EL (cell line): ENCODE measurements at regions not wholly inside any gene's neighbourhood (a gene's known extent, or its start where the extent isn't known, plus 50 kb on each side); places are given as distances from the start of the nearest gene placed in this dataset.

Experiments used
- DNase-seq: peaks from one replicate; pipeline ENCODE4 v3.0.0-alpha.2; 2016

DNA sequence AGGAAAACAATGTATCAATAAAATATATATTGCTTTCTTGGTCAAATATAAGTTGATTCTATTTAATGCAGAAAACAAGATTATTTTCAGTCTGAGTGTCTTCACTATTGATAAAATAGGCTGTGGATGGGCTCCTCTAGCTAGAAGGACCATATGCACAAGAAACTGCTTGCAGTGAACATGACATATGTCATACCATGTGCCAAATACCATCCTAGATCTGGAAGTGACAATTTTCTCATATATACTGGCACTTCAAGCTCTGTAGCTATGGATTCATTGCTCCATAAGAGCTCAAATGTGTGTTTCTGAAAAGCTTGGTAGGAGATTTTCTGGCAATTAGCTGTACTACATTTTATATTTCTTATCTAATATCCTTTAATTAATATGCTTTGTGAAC is 95.6 kb upstream of the CDH6 start:
- DNase-seq: no peak

DNA sequence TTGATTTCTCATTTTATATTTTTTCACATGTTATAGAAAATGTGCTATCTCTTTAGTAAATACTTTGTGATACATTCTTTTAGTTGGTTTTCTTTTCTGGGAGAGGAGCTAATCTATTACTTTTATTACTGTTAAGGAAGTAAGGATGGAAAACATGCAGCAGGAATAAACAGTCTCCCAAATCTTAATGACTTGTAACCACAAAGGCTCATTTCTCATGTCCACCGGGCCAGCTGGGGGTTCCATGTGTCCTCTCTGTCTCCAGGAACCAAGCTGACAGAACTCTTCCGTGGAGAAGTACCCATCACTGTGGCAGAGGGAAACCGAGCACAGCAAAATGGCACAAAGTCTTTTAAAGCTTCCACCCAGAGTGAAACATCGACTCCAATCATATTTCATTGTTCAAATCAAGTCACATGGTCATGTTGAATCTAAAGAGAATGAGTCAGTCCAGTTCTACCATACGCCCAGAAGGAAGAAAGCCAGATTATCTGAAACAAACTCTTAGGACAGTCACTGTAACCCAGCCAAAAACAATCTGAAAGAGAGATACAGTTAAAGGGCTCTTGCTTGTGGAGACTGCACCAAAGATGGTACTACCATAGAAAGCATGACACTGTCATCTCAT is 97.1 kb upstream of the CDH6 start:
- DNase-seq: no peak

DNA sequence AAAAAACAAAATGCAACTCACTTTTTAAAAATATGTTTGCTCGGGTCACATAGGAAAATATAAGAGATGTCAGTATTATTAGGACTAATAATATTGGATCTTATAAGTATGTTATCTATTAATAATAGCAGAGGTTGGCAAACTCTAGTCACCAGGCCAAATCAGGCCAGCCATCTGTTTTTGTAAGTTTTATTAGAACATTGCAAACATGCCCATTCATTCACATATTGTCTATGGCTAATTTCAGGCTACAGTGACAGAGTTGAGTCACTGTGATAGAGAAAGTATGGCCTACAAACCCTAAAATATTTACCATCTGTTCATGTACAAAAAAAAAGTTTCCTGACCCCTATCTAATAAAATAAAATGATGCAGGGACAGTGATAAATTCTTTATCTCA is 97.7 kb upstream of the CDH6 start:
- no peak for DNase-seq

DNA sequence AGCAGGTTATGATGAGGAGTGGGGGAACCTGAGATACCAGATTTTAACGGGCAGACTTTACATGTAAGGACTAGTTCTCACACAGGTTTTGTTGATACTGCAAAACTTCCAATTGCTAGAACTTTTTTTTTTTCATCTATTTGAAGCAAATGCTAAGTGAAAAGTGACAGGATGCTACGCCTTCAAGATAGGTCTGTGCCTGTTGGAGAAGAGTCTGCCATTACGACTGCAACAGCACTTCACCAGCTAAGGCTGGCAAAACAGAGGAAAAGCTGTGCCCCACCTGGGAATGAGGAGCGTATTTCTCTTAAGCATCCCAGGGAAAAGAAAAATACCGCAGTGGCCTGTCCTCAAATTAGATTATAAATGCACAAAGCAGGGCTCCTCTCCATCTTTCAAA is 102.0 kb upstream of the CDH6 start:
- DNase-seq: no peak

DNA sequence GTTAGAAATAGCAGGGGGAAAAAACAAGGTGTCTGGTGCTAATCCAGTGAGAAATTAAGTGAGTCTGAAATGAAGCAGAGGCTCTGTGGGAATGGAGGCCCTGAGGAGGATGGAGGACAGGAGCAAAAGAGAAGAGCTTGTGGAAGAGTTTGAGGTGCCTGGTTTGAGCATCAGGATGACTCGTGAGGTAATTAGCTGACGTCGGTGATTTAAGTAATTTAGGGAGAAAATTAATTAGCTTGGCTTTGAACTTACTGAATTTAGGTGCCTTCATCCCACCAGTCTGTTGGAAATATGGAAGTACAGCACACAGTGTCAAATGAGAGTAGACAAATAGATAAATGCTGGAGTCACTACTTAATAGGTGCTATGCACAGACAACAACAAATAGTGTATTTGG is 103.0 kb upstream of the CDH6 start:
- no peak for DNase-seq

DNA sequence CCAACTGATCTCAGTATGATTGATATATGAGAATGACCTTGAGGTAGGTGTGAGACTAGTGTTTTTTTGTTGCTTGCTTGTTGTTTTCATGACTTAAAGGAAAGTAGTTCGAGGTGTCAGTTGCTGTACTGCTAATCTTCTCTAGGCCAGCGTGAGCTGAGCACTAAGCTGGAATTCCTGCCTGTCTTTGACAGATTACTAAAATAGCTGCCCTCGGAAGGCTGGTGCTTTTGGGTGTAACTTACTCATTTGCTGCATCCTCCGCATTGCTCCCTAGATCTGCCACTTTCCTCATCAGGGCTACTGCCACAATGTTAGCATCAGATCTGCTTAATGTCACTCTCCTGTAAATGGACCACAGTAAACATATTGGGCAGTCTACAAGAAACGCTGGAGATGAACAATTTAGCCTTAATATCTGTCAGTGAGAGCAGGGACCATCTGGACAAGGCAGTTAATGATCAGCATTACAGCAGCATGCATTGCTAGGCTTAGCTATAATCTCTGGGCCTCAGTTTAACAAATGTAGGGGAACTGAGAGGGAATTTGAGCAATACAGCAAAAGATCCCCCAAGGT is 106.6 kb upstream of the CDH6 start:
- no peak for DNase-seq

DNA sequence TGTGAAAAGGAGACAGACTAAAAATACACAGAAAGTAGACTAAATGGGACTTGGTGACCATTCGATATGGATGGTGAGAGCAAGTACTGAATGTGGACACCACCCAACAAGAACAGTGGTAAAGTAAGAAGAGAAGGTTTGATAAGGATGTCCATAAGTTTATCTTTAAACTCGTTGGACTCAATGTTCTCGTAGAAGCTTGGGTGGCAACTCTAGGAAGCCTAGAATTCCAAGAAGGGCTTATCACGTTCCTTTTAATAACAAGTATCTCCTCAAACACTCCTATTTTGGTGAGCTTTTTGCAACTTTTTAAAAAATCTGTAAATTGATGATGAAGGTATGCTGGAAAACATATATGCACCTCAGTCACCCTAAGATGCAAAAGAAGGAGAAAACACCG is 108.6 kb upstream of the CDH6 start:
- no peak for DNase-seq

DNA sequence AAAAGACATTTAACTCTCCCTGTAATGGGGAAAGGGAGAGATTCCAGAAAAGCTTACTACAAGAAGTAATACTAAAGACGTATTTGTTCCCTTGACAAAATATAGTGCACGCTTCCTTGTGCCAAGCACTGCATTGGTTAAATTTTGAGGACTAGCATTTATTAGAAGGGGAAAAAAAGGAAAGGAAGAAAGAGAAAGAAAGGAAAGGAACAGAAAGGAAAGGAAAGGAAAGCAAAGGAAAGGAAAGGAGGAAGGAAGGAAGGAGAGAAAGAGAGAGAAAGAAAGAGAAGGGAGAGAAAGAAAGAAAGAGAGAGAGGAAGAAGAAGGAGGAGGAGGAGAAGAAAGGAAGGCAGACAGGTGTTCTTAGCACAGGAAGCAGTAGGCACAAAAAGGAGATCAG is 110.1 kb upstream of the CDH6 start:
- DNase-seq: no peak

DNA sequence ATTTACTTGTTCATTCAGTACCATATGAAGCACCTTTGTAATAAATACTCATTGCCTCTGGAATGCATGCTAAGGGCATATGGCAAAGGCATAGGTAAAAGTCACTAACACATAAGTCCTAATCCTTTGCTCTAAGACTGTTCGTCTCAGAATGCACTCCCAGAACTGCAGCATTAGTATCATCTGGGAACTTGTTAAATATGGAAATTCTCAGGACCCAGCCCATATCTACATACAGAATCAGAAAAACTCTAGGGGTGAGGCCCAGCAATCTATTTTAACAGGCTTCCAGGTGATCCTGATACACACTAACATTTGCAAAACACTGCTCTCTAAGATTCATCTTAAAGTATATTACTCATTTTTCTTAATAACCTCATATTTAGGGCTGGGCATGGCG is 113.8 kb upstream of the CDH6 start:
- no peak for DNase-seq

DNA sequence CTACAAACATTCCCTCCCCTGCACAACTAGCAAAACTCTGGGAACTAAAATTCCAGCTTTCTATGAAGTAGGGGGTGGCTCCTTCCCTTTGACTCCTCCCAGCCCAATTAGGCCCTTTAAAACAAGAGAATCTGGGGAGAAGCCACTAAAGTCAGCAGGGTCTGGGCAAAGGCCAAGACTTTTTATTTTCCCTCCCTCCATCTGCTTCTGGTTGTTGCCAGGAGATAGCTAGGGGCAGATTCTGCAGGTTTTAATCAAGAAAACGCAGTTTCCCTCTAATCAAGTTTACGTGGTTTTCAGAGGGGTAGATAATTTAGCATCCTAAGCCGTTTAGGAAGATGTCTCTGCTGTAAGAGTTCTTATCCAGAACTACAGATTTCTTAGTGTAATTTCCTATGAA is 114.5 kb upstream of the CDH6 start:
- no peak for DNase-seq

DNA sequence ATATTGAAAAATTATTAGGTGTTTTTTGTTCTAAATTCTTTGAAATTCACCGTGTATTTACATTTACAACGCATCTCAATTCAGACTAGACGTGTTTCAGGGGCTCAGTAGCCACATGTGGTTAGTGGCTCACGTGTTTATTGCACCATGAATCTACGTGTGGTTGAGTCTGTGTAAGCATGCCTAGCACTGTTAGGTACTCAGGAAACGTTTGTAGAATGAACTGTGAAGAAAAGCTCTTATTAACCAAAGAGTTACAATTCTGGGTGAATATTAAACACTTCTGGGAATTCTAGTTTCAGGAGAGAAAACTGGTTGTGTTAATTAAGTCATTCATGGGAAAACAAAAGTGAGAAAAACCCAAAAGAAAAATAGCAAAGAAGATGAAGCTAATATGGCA is 117.5 kb upstream of the CDH6 start:
- no peak for DNase-seq

DNA sequence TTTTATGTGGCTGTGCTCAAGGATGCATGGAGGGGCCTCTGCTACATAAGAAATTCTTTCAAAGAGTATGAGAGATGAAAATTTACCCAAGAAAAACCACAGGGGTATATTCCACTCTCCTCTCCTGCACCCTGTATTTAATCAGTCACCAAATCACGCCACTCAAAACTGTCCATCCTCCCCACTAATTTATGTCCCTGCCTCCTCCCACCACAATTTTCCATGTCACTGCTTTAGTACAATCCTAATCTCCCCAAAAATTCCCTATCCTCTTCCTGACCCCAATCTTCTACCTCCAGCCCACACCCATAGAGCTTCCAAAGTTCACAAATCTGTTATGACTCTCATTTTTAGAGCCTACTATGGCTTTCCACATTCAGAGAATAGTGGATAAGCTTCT is 125.2 kb upstream of the CDH6 start:
- no peak for DNase-seq

DNA sequence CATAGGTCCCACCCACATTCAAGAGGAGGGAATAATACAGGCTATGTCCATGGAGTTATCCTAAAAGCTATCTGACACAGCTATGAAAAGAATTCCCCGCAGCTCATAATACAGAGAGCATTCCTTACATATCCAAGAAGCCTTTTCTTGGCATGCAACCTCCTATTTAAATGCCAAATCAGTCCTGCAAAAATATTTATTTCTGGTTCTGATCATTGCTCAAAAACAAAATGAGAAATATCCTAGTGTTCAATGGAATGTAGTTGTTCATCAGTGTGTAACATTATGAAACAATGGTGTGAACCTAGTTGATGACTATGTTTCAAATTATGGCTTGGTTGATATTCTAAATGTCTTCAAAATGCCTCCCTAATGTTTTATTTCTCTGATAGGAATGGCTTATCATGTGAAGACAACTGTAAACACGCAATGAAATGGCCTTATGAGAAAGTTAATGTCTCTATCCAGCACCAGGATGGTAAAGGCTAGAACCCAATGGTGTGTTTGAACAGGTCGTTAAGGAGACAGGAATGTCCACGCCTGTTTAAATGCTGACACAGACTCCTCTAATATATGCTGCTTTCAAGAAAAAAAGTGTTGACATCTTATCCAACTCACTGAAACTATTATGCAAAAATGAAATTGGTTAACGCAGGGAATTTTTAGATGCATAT is 126.7 kb upstream of the CDH6 start:
- DNase-seq: no peak

DNA sequence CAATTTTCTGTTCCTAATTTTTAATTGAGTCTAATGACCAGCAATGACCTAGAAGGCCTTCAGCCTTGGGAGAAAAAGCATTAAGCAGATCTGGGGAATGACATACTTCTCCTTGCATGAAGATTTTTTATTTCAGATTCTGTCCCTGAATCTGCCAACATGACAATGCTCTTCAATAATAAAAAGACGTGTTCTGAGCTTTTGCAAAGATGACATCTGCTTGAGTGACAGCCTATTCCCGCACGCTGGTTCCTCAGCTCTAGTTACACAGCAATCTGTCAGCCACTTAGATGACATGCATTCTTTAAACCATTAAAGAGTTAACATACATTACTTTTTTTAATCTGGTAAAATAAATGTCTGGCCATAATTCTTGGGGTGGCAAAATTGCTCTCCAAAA is 129.3 kb upstream of the CDH6 start:
- no peak for DNase-seq

DNA sequence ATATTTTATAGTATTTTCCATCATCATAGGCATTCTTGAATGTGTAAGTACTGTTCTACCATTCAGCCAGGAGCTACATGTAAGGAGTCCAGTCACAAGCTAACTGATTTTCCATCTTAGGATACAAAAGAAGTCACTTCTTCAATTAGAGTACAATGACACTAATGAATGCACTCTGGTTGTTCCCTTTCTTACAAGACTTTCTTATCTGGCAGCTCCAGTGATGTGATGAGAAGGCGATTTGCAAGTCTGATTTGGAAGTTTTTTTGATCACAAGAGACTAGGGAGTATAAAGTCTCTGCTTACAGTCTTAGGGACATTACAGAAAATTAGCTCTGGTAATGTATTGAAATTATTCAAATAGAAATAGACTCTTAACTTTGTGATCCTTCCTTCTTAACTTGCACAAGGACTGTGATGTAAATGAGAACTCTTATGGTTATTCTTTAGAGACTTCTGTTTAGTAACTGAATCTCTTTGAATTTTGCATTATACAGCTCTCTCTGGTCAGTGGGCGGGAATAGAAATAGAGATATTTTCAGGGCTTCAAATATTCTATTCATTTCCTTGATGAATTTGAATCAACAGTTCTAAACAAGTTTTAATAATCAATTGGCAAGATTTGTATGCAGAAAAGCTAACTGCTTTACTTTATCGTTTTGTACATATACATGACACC is 130.4 kb upstream of the CDH6 start:
- DNase-seq: no peak

DNA sequence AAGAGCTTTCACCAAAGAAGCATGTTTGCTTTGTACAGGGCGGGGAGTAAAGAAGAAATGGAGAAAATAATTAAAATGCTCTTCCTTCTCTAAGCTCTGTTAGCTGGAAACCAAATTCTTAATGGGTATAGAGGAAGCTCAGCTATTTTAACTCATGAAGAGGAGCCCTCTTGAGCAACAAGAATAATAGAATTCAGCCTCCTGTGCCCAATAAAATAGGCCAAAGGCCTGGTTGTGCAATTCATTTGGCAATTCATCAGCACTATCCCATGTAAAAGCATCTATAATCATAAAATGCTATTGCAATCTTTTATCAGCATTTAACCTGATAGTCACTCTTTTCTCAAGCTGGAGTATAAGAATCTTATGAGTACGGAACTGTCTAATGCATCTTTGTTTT is 133.6 kb upstream of the CDH6 start:
- no peak for DNase-seq

DNA sequence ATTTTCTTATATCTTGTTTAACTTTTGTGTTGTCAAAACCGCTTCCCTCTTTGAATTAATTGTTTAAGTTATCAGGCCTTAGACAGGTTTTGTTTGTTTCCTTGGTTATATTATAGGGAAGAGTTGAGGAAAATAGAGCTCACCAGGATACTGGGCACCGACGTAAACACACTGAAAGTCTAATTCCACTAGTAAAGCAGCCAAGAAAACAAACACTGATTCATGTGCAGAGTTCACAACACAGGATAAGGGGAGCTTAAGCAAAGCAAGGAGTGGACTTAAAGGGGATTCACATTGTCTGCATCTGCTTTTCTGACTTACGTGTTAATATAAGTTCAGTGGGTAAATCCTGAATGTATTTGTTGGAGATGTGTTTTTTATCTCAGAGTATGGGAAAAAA is 139.0 kb upstream of the CDH6 start:
- DNase-seq: no peak

DNA sequence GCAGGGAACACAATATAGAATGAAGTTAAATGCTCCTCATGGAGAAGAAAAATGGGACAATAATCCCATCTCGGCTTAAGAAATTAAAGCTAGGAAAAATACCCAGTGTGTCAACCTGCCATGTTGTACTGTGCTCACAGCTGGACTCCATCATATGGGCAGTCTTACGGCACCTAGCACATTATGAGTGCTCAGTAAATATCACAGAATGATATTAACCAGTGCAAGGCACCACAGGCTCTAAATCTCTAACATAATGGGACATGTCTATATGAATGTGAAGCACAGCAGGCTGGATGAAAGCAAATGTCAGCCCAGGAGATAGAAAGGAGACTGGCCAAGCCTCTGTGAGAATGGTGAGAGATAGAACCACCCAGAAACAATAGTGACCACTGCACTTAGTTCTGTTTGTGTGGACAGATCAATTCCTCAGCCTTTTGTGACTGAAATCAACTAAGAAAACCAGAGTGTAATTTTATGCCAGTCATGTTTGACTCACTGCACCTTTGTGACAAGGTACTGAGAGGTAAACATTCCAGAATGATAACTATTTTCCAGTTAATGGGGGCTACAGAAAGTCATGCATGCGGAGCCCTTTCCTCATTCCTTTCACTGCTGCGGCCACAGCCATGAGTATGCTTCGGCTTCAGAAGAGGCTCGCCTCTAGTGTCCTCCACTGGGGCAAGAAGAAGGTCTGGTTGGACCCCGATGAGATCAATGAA is 140.4 kb upstream of the CDH6 start:
- no peak for DNase-seq

DNA sequence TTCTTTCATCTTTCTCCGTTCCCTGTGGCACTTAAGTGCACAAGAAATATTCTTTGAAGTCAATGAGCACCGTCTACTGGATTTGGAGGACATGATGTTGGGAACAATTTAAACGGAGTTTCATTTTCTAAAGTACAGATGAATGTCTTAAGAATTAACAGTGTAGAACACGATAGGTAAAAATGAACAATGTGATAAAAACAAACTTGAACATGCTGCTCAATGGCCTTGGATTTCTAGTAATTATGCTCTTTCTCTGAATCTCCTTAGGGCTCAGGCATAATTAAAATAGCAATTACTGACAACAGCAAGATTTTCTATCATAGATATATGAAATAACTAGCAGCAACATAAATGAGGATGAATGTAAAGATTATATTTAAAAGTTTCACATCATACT is 142.2 kb upstream of the CDH6 start:
- DNase-seq: no peak

DNA sequence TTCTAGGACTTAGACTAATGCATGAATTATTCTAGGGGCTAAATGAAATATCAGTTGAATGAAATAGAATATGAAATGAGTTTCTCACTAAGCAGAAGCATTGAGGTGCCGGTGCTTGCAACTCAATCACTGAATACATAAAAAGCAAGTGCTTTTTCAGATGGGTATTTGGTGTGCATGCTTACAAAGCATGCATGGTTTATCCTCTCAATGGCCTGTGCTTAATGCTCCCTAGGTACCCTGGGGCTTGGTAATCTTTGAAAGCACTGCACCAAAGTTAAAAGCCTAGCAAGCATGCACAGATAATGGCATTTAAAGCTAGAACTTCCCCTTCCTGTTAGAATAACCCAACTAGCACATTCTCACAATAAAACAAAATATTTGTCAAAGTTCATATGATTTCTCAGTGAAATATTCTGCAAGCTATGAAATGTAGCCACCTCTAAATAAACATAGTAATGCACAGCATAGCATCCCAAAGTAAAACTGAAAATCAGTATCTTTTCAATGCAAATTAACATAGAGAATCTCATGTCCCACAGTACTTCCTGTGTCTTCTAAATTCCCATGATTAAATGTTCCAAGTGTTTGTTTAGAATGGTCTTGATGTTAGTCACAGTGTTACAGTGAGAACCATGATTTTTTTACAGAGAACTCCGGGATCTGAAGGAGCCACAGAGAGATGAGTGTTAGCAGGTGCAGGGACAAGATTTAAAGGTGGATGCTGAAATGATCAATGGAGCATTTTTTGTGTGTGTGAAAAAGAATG is 143.4 kb upstream of the CDH6 start:
- DNase-seq: no peak

DNA sequence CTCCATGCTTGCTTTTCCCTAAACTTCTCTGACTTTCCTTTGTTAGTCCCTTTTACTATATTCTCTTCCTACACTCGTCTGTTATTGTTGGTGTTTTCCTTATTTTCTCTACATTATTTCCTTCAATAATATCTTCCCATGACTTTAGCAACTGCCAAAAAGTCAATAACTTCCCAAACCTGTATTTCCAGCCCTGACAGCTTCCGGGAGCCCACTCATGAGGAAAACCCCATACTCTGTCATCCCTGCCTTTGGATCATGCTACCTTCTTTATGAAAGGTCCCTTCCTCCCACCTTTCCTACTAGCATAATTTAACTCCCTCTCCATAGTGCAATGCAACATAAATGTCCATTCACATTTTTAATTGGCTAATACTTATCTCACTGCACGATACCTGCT is 144.0 kb upstream of the CDH6 start:
- DNase-seq: no peak

DNA sequence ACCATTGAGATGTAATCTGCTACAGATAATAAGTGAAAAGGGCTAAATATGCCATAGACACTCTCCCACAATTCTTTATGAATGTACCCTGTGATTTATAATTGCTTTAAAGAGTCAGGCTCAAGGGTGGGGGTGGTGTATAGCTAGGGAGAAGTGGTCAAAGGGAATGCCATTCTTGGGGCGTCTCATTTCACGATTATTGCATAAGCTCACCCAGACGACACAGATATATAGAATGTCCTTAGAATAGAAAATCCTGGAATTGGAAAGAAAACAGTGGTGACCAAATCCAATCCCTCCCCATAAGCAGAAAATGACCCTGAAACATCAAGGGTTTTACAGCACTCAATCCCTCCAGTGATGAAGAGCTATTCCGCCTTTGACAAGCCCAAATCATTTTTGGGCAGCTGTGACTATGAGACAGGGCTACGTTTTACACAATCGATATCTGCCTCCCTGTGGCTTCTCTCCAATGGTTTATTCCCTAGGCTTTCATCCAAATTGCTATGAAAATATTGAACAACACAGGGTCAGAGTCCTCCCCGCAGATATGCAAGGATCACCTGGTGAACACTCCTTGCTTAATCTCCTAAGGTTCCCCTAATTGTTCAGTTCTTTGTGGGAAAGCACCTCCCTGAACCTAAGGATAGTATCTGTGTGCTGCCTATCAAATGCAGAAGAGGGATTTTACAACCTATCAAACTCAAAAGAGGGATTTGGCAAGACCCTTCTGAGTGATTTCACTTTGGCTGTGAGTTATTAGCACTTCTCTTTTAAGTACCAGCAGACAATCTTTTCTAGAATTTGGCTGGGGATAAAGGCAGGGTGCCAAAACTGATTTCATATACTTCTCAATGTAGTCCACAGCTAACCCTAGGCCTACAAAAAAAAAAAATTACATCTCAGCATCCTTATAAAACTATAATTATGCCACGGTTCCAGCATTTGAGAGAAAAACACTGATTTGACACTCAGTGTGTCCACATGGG is 144.9 kb upstream of the CDH6 start:
- DNase-seq: no peak
